LNCaP clone FGC (cell line): ENCODE measurements at regions not wholly inside any gene's neighbourhood (a gene's known extent, or its start where the extent isn't known, plus 50 kb on each side); places are given as distances from the start of the nearest gene placed in this dataset.

Source experiments
- DNase-seq: peaks from one replicate; pipeline ENCODE4 v3.0.0-alpha.2; 2011; ENCODE audit warnings: low read depth
- H3K4me3 ChIP-seq: 2 replicates; pipeline ENCODE4 v1.5.1; 2011; ENCODE audit warnings: mild to moderate bottlenecking, low read depth, low read length, control low read depth
- CTCF ChIP-seq: IDR thresholded peaks from 2 replicates; pipeline ENCODE4 v1.5.1; 2012; ENCODE audit warnings: mild to moderate bottlenecking; ENCODE audit not compliant: control insufficient read depth, insufficient read depth; ENCODE audit errors: extremely low read depth

GRCh38 chr2:217415316-217415715 is 555.5 kb upstream of the TNP1 start:
- no peak for DNase-seq
- no peak overlapping the region for H3K4me3 ChIP-seq
- no peak for TF ChIP-seq CTCF

GRCh38 chr2:217414429-217414828 is 554.6 kb upstream of the TNP1 start:
- TF ChIP-seq CTCF = no peak
- H3K4me3 ChIP-seq = no peak overlapping the region
- DNase-seq = no peak

- no peak for DNase-seq
- no peak for TF ChIP-seq CTCF
- H3K4me3 ChIP-seq = no peak overlapping the region
Observed at GRCh38 chr2:217413193-217413592, 553.3 kb upstream of the TNP1 start.

GRCh38 chr2:217412721-217413120 is 552.9 kb upstream of the TNP1 start:
- no peak overlapping the region for H3K4me3 ChIP-seq
- no peak for DNase-seq

GRCh38 chr2:217412277-217412676 is 552.4 kb upstream of the TNP1 start:
- no peak for DNase-seq
- TF ChIP-seq CTCF = no peak
- no peak overlapping the region for H3K4me3 ChIP-seq

More at GRCh38 chr2:217412721-217413120, 552.9 kb upstream of the TNP1 start:
- no peak for TF ChIP-seq CTCF

- TF ChIP-seq CTCF = no peak
- H3K4me3 ChIP-seq = no peak overlapping the region
- DNase-seq = no peak
Observed at GRCh38 chr2:217410681-217410960, 550.8 kb upstream of the TNP1 start.

- H3K4me3 ChIP-seq = no peak overlapping the region
- no peak for TF ChIP-seq CTCF
- no peak for DNase-seq
Observed at GRCh38 chr2:217409949-217410680, 550.3 kb upstream of the TNP1 start.
